GM12864 (cell line): ENCODE measurements at regions not wholly inside any gene's neighbourhood (a gene's known extent, or its start where the extent isn't known, plus 50 kb on each side); places are given as distances from the start of the nearest gene placed in this dataset.

Experiments used
- DNase-seq: peaks from one replicate; pipeline ENCODE4 v3.0.0-alpha.2; 2011; ENCODE audit warnings: low read depth
- H3K4me3 ChIP-seq: 2 replicates; pipeline ENCODE4 v1.5.1; 2011; ENCODE audit warnings: mild to moderate bottlenecking, low read depth, low read length, control low read depth
- TF ChIP-seq, protein P1 (sequence below): IDR thresholded peaks from 2 replicates; pipeline ENCODE4 v1.5.1; 2011; ENCODE audit warnings: low read depth, mild to moderate bottlenecking, moderate library complexity, low read length, control low read depth, inconsistent platforms; ENCODE audit errors: missing control alignments

GRCh38 chr17:36784633-36785032, 152.6 kb upstream of the LHX1 start:
- no peak for DNase-seq
- no peak overlapping the region for H3K4me3 ChIP-seq
- TF ChIP-seq, protein P1, sequence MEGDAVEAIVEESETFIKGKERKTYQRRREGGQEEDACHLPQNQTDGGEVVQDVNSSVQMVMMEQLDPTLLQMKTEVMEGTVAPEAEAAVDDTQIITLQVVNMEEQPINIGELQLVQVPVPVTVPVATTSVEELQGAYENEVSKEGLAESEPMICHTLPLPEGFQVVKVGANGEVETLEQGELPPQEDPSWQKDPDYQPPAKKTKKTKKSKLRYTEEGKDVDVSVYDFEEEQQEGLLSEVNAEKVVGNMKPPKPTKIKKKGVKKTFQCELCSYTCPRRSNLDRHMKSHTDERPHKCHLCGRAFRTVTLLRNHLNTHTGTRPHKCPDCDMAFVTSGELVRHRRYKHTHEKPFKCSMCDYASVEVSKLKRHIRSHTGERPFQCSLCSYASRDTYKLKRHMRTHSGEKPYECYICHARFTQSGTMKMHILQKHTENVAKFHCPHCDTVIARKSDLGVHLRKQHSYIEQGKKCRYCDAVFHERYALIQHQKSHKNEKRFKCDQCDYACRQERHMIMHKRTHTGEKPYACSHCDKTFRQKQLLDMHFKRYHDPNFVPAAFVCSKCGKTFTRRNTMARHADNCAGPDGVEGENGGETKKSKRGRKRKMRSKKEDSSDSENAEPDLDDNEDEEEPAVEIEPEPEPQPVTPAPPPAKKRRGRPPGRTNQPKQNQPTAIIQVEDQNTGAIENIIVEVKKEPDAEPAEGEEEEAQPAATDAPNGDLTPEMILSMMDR = no peak

DNA sequence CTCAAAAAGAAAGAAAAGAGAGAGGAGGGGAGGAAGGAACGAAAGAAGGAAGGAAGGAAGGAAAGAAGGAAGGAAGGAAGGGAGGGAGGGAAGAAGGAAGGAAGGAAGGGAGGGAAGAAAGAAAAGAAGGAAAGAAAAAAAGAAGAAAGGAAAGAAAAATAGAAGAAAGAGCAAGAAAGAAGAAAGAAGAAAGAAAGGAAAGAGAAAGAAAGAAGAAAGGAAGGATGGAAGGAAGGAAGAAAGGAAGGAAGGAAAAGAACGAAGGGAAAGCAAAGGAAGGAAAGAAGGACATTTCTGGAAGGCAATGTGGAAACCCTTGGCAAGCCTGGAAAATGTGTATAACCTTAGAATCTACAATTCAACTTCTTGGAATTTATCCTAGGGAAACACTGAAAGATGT, 150.4 kb upstream of the LHX1 start:
- DNase-seq = no peak
- TF ChIP-seq, protein P1 = no peak
- H3K4me3 ChIP-seq = no peak overlapping the region

DNA sequence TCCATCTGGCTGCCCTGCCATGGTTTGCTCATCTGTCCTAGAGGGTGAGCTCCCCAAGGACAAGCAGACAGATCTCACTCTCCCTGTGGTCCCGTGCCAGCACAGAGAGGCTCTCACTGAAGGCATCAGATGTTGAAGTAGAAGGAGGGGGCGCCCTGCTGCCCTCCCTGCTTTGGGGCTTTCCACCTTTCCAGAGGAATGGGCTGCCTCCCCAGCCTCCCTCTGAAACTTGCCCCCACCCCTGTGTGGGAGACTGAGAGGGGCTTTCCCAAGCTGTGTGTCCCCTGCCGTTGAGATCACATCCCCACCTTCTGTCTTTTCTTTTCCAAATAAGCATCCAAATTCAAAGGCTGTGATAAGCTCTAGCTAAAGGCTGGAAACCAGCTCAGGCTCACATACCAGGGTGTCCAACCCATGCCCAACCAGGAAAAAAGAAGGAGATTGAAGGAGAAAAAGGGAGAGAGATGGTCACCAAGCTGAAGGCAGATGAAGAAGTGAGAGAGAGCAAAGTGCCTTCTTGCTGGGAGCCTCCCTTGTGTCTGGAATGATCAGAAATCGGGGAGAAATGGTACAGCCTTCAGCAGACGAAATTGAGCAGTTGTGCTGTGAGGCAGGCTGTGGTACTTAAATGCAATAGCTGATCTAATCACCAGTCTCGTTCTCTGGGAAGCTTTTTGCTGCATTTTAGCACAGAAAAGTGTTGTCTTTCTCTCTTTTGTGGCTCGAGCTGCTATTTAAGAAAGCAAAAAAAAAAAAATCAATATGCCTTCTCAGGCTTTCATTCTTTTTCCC, 145.9 kb upstream of the LHX1 start:
- DNase-seq = no peak
- TF ChIP-seq, protein P1 = no peak
- H3K4me3 ChIP-seq = no peak overlapping the region

- TF ChIP-seq, protein P1 = no peak
- DNase-seq = no peak
- no peak overlapping the region for H3K4me3 ChIP-seq
Observed at GRCh38 chr17:36791942-36792475, 145.3 kb upstream of the LHX1 start.

DNA sequence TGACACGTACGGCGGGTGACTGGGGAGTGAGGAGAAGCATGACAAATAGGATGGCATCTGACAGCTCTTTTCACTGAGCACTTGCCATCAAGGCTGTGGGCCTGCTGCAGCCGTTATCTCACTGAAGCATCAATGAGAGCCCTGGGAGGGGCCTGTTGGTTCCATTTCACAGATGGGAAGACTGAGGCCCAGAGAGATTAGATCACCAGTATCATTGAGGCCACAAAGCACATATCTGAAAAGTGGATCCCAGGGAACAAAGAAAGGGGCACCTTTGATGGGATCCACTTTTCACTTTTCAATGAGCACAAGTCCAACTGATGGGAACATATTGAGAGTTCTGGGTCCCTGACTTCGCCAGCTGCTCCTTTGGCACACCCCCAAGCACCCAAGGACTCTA, 144.4 kb upstream of the LHX1 start:
- DNase-seq = no peak
- H3K4me3 ChIP-seq = no peak overlapping the region
- TF ChIP-seq, protein P1 = no peak

GRCh38 chr17:36793976-36794375, 143.3 kb upstream of the LHX1 start:
- DNase-seq = no peak

More at GRCh38 chr17:36793976-36794375, 143.3 kb upstream of the LHX1 start:
- no peak overlapping the region for H3K4me3 ChIP-seq
- TF ChIP-seq, protein P1 = no peak
